ENCODE measurements at regions not wholly inside any gene's neighbourhood (a gene's known extent, or its start where the extent isn't known, plus 50 kb on each side); places are given as distances from the start of the nearest gene placed in this dataset.
A peak's percentile ranks its signal among the peaks of the same experiment; 100 is the strongest.

GRCh38 chr15:38755718-38756117, 191.1 kb upstream of the RASGRP1 start:
- DNase-seq (no peak), ATAC-seq (ENCODE audit: low FRiP score in 2 of 2) (no peak)
- Histone ChIP-seq H3K27me3 (no peaks in the 10 kb centered on the region), H3K36me3 (no peaks in the 10 kb centered on the region), H3K4me3 (no peak overlapping the region), H3K4me1 (no peaks in the 10 kb centered on the region), H3K9me3 (no peaks in the 10 kb centered on the region), H3K27ac (no peak overlapping the region)
- no peak for TF ChIP-seq POLR2A (IDR thresholded peaks at IDR 0.05)
- TF ChIP-seq CTCF (IDR thresholded peaks at IDR 0.05): no peak
- no peak for TF ChIP-seq EP300 (IDR thresholded peaks at IDR 0.05)
- TF ChIP-seq POLR2AphosphoS5 (IDR thresholded peaks at IDR 0.05): no peak
- 68 to 74% methylated on average over 2 of the region's 2 CpGs for WGBS, 2 donors

GRCh38 chr15:38756441-38756840, 191.8 kb upstream of the RASGRP1 start:
- no peak for ATAC-seq (ENCODE audit: low FRiP score in 2 of 2)

GRCh38 chr15:38758043-38758442, 193.4 kb upstream of the RASGRP1 start:
- DNase-seq (no peak), ATAC-seq (ENCODE audit: low FRiP score in 2 of 2) (no peak)
- Histone ChIP-seq H3K27me3 (no peaks in the 10 kb centered on the region), H3K9me3 (no peaks in the 10 kb centered on the region), H3K4me3 (no peak overlapping the region), H3K27ac (no peak overlapping the region), H3K36me3 (no peaks in the 10 kb centered on the region), H3K4me1 (no peaks in the 10 kb centered on the region)
- TF ChIP-seq POLR2A (IDR thresholded peaks at IDR 0.05): no peak
- TF ChIP-seq CTCF (IDR thresholded peaks at IDR 0.05): no peak
- TF ChIP-seq POLR2AphosphoS5 (IDR thresholded peaks at IDR 0.05): no peak
- WGBS, 2 donors: 90 to 92% methylated on average over 1 of the region's 1 CpG

More at GRCh38 chr15:38756441-38756840, 191.8 kb upstream of the RASGRP1 start:
- Histone ChIP-seq H3K36me3 (no peaks in the 10 kb centered on the region), H3K4me1 (no peaks in the 10 kb centered on the region), H3K9me3 (no peaks in the 10 kb centered on the region), H3K27me3 (no peaks in the 10 kb centered on the region), H3K4me3 (no peak overlapping the region), H3K27ac (no peak overlapping the region)
- 81 to 88% methylated on average over 5 of the region's 5 CpGs for WGBS, 2 donors
- no peak for DNase-seq
- TF ChIP-seq CTCF (IDR thresholded peaks at IDR 0.05) (no peak), POLR2A (IDR thresholded peaks at IDR 0.05) (no peak), POLR2AphosphoS5 (IDR thresholded peaks at IDR 0.05) (no peak)

- DNase-seq (no peak), ATAC-seq (ENCODE audit: low FRiP score in 2 of 2) (no peak)
- Histone ChIP-seq H3K4me3 (no peak overlapping the region), H3K4me1 (no peaks in the 10 kb centered on the region), H3K27ac (no peak overlapping the region), H3K9me3 (no peaks in the 10 kb centered on the region), H3K27me3 (no peaks in the 10 kb centered on the region), H3K36me3 (no peaks in the 10 kb centered on the region)
- 88 to 93% methylated on average over 2 of the region's 2 CpGs for WGBS, 2 donors
- TF ChIP-seq POLR2AphosphoS5 (IDR thresholded peaks at IDR 0.05) (no peak), EP300 (IDR thresholded peaks at IDR 0.05) (no peak), POLR2A (IDR thresholded peaks at IDR 0.05) (no peak), CTCF (IDR thresholded peaks at IDR 0.05) (no peak)
Observed at GRCh38 chr15:38761681-38762080, 197.1 kb upstream of the RASGRP1 start.

- WGBS, 2 donors: 58 to 61% methylated on average over 6 of the region's 6 CpGs
- Histone ChIP-seq H3K4me1 (no peaks in the 10 kb centered on the region), H3K27ac (no peak overlapping the region), H3K9me3 (no peaks in the 10 kb centered on the region), H3K36me3 (no peaks in the 10 kb centered on the region), H3K27me3 (no peaks in the 10 kb centered on the region), H3K4me3 (no peak overlapping the region)
- ATAC-seq (ENCODE audit: low FRiP score in 2 of 2): peak in 1 of 2 donors; percentile 59
- no peak for DNase-seq
- TF ChIP-seq EP300 (IDR thresholded peaks at IDR 0.05): no peak
Observed at GRCh38 chr15:38768970-38769369, 204.4 kb upstream of the RASGRP1 start.
